SK-N-SH treated with all-trans-retinoic acid at 6 μM for 48 hours (cell line): ENCODE measurements at regions not wholly inside any gene's neighbourhood (a gene's known extent, or its start where the extent isn't known, plus 50 kb on each side); places are given as distances from the start of the nearest gene placed in this dataset.

Experiments
- ATAC-seq: fragments of 200-7000 bp; cut with Tn5 transposase; 3 replicates; pipeline ENCODE4 v1.9.1; 2020; ENCODE audit warnings: mild to moderate bottlenecking, moderate library complexity
- ARNTL ChIP-seq: fragments of 450-650 bp; formaldehyde crosslinking; IDR thresholded peaks from 2 replicates; pipeline ENCODE4 v1.5.0; 2020; ENCODE audit warnings: low read depth, mild to moderate bottlenecking, moderate library complexity, borderline replicate concordance
- BACH2 ChIP-seq: fragments of 250-450 bp; sonication (Bioruptor Pico); IDR thresholded peaks from 2 replicates; pipeline ENCODE4 v1.9.0; 2021; ENCODE audit warnings: mild to moderate bottlenecking, borderline replicate concordance
- CSDC2 ChIP-seq: fragments of 250-450 bp; sonication (Bioruptor Pico); IDR thresholded peaks from 2 replicates; pipeline ENCODE4 v1.5.0; 2020; ENCODE audit warnings: mild to moderate bottlenecking, moderate library complexity
- ESRRG ChIP-seq: fragments of 250-450 bp; sonication (Bioruptor Pico); IDR thresholded peaks from 2 replicates; pipeline ENCODE4 v1.6.1; 2021; ENCODE audit warnings: mild to moderate bottlenecking
- GLIS3 ChIP-seq: fragments of 250-450 bp; sonication (Bioruptor Pico); IDR thresholded peaks from 2 replicates; pipeline ENCODE4 v1.5.0; 2020; ENCODE audit warnings: mild to moderate bottlenecking, moderate library complexity
- OSR1 ChIP-seq: fragments of 250-450 bp; sonication (Bioruptor Pico); IDR thresholded peaks from 2 replicates; pipeline ENCODE4 v1.8.0; 2022; ENCODE audit warnings: moderate library complexity, mild to moderate bottlenecking, inconsistent platforms
- PPARA ChIP-seq: fragments of 250-450 bp; sonication (Bioruptor Pico); IDR thresholded peaks from 2 replicates; pipeline ENCODE4 v1.5.0; 2020; ENCODE audit warnings: mild to moderate bottlenecking, borderline replicate concordance
- RARB ChIP-seq: fragments of 250-450 bp; sonication (Bioruptor Pico); IDR thresholded peaks from 2 replicates; pipeline ENCODE4 v1.8.0; 2021; ENCODE audit warnings: mild to moderate bottlenecking, moderate library complexity
- SNAI2 ChIP-seq: fragments of 250-450 bp; sonication (Bioruptor Pico); IDR thresholded peaks from 2 replicates; pipeline ENCODE4 v1.5.0; 2020; ENCODE audit warnings: mild to moderate bottlenecking, moderate library complexity
- TCF4 ChIP-seq: fragments of 250-450 bp; sonication (Bioruptor Pico); IDR thresholded peaks from 2 replicates; pipeline ENCODE4 v1.8.0; 2021; ENCODE audit warnings: mild to moderate bottlenecking, moderate library complexity, borderline replicate concordance
- TOX ChIP-seq: fragments of 250-450 bp; sonication (Bioruptor Pico); IDR thresholded peaks from 2 replicates; pipeline ENCODE4 v1.8.0; 2021; ENCODE audit warnings: mild to moderate bottlenecking, moderate library complexity, borderline replicate concordance
- ZC3H10 ChIP-seq: fragments of 250-450 bp; sonication (Bioruptor Pico); IDR thresholded peaks from 2 replicates; pipeline ENCODE4 v1.5.1; 2021; ENCODE audit warnings: mild to moderate bottlenecking, moderate library complexity
- ZFP3 ChIP-seq: fragments of 250-450 bp; sonication (Bioruptor Pico); IDR thresholded peaks from 2 replicates; pipeline ENCODE4 v1.5.0; 2020; ENCODE audit warnings: mild to moderate bottlenecking, moderate library complexity
- ZFP30 ChIP-seq: fragments of 450-650 bp; formaldehyde crosslinking; IDR thresholded peaks from 2 replicates; pipeline ENCODE4 v1.5.0; 2022; ENCODE audit warnings: mild to moderate bottlenecking, moderate library complexity
- ZNF565 ChIP-seq: fragments of 450-650 bp; formaldehyde crosslinking; conservative IDR thresholded peaks from 2 replicates; pipeline ENCODE4 v1.5.0; 2020; ENCODE audit warnings: low read depth, mild to moderate bottlenecking, moderate library complexity
- ZNF70 ChIP-seq: fragments of 450-650 bp; formaldehyde crosslinking; IDR thresholded peaks from 2 replicates; pipeline ENCODE4 v1.5.0; 2020; ENCODE audit warnings: mild to moderate bottlenecking, moderate library complexity
- ZNF8 ChIP-seq: fragments of 450-650 bp; formaldehyde crosslinking; IDR thresholded peaks from 2 replicates; pipeline ENCODE4 v1.5.0; 2020; ENCODE audit warnings: mild to moderate bottlenecking, moderate library complexity
- TF ChIP-seq, protein P1 (sequence below): fragments of 250-450 bp; sonication (Bioruptor Pico); IDR thresholded peaks from 2 replicates; pipeline ENCODE4 v1.8.0; 2021; ENCODE audit warnings: low read depth, mild to moderate bottlenecking, moderate library complexity, borderline replicate concordance
- TF ChIP-seq, protein P2 (sequence below): fragments of 250-450 bp; sonication (Bioruptor Pico); IDR thresholded peaks from 2 replicates; pipeline ENCODE4 v1.5.1; 2021; ENCODE audit warnings: mild to moderate bottlenecking, moderate library complexity
- TF ChIP-seq, protein P3 (sequence below): fragments of 250-450 bp; sonication (Bioruptor Pico); IDR thresholded peaks from 2 replicates; pipeline ENCODE4 v1.5.0; 2020; ENCODE audit warnings: mild to moderate bottlenecking, moderate library complexity
- TF ChIP-seq, protein P4 (sequence below): fragments of 250-450 bp; sonication (Bioruptor Pico); IDR thresholded peaks from 2 replicates; pipeline ENCODE4 v1.5.1; 2020; ENCODE audit warnings: low read depth, mild to moderate bottlenecking, moderate library complexity

DNA sequence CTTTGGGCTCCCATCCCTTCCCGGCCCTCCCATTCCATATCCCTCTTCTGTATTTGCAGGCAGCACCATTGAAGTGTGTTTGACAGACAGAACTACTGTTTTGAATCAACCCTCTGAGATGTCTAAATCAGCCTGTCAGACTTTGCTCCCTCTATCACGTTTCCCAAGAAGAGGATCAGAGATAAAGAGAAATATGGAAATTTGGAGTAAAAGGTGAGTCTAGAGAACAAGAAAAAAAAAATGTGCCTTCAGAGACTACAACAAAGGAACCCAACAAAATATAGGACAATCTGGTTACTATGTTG is 133.4 kb upstream of the NCK2 start:
- no peak for TF ChIP-seq ZNF8 (CRISPR knock-in tag)
- TF ChIP-seq ARNTL: no peak
- no peak for TF ChIP-seq ESRRG (CRISPR knock-in tag)
- no peak for TF ChIP-seq TCF4 (CRISPR knock-in tag)
- TF ChIP-seq OSR1 (CRISPR knock-in tag): no peak
- TF ChIP-seq ZFP30 (CRISPR knock-in tag): no peak
- TF ChIP-seq ZNF565 (CRISPR knock-in tag): no peak
- no peak for TF ChIP-seq SNAI2 (CRISPR knock-in tag)
- no peak for TF ChIP-seq ZNF70 (CRISPR knock-in tag)
- no peak for TF ChIP-seq TOX (CRISPR knock-in tag)
- no peak for TF ChIP-seq GLIS3 (CRISPR knock-in tag)
- no peak for ATAC-seq

DNA sequence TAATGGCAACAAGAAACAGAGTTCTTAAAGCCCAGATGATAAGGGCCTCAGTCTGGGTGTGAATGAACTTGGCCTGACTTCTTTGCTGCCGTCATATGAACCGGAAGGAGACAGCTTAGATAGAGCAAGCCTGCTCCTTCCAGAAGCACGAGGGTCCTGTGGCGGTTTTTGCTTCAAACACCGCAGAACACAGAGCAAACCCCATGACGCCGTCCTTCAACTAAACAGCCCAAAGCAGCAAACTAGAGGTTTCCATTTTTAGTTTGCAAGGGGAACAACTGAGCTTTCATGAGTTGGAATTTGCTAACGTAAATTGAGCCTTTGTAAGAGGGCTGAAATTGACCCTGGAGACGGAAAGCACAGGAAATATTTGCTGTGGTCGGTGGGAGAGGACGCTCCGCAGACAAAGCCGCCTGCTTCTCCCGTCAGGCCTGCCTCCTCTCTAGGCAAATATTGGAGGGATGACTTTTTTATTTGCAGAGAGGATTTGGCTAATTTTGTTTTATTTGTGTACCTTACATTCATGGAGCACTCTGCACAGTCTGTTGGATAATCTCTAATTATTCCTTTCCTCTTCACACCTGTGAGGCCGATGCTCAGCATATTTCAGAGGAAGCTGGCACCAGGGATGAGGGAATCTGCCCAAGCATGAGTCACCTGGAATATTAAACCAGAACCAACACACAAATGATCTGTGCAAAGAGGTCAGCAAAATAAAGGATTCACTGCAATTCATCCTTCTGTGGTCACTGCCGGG is 134.0 kb upstream of the NCK2 start:
- ATAC-seq: no peak
- TF ChIP-seq ARNTL (no peak), RARB (CRISPR knock-in tag) (no peak), ZNF8 (CRISPR knock-in tag) (no peak), ZNF565 (CRISPR knock-in tag) (no peak), ZC3H10 (no peak), CSDC2 (CRISPR knock-in tag) (no peak), BACH2 (CRISPR knock-in tag) (no peak), GLIS3 (CRISPR knock-in tag) (no peak), PPARA (CRISPR knock-in tag) (no peak), TOX (CRISPR knock-in tag) (no peak), ZFP3 (CRISPR knock-in tag) (no peak)
- TF ChIP-seq, protein P1, sequence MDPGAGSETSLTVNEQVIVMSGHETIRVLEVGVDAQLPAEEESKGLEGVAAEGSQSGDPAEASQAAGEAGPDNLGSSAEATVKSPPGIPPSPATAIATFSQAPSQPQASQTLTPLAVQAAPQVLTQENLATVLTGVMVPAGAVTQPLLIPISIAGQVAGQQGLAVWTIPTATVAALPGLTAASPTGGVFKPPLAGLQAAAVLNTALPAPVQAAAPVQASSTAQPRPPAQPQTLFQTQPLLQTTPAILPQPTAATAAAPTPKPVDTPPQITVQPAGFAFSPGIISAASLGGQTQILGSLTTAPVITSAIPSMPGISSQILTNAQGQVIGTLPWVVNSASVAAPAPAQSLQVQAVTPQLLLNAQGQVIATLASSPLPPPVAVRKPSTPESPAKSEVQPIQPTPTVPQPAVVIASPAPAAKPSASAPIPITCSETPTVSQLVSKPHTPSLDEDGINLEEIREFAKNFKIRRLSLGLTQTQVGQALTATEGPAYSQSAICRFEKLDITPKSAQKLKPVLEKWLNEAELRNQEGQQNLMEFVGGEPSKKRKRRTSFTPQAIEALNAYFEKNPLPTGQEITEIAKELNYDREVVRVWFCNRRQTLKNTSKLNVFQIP (CRISPR knock-in tag): no peak
- TF ChIP-seq, protein P2, sequence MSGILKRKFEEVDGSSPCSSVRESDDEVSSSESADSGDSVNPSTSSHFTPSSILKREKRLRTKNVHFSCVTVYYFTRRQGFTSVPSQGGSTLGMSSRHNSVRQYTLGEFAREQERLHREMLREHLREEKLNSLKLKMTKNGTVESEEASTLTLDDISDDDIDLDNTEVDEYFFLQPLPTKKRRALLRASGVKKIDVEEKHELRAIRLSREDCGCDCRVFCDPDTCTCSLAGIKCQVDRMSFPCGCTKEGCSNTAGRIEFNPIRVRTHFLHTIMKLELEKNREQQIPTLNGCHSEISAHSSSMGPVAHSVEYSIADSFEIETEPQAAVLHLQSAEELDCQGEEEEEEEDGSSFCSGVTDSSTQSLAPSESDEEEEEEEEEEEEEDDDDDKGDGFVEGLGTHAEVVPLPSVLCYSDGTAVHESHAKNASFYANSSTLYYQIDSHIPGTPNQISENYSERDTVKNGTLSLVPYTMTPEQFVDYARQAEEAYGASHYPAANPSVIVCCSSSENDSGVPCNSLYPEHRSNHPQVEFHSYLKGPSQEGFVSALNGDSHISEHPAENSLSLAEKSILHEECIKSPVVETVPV: no peak
- TF ChIP-seq, protein P3, sequence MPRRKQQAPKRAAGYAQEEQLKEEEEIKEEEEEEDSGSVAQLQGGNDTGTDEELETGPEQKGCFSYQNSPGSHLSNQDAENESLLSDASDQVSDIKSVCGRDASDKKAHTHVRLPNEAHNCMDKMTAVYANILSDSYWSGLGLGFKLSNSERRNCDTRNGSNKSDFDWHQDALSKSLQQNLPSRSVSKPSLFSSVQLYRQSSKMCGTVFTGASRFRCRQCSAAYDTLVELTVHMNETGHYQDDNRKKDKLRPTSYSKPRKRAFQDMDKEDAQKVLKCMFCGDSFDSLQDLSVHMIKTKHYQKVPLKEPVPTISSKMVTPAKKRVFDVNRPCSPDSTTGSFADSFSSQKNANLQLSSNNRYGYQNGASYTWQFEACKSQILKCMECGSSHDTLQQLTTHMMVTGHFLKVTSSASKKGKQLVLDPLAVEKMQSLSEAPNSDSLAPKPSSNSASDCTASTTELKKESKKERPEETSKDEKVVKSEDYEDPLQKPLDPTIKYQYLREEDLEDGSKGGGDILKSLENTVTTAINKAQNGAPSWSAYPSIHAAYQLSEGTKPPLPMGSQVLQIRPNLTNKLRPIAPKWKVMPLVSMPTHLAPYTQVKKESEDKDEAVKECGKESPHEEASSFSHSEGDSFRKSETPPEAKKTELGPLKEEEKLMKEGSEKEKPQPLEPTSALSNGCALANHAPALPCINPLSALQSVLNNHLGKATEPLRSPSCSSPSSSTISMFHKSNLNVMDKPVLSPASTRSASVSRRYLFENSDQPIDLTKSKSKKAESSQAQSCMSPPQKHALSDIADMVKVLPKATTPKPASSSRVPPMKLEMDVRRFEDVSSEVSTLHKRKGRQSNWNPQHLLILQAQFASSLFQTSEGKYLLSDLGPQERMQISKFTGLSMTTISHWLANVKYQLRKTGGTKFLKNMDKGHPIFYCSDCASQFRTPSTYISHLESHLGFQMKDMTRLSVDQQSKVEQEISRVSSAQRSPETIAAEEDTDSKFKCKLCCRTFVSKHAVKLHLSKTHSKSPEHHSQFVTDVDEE (CRISPR knock-in tag): no peak
- TF ChIP-seq, protein P4, sequence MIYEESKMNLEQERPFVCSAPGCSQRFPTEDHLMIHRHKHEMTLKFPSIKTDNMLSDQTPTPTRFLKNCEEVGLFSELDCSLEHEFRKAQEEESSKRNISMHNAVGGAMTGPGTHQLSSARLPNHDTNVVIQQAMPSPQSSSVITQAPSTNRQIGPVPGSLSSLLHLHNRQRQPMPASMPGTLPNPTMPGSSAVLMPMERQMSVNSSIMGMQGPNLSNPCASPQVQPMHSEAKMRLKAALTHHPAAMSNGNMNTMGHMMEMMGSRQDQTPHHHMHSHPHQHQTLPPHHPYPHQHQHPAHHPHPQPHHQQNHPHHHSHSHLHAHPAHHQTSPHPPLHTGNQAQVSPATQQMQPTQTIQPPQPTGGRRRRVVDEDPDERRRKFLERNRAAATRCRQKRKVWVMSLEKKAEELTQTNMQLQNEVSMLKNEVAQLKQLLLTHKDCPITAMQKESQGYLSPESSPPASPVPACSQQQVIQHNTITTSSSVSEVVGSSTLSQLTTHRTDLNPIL (CRISPR knock-in tag): no peak

DNA sequence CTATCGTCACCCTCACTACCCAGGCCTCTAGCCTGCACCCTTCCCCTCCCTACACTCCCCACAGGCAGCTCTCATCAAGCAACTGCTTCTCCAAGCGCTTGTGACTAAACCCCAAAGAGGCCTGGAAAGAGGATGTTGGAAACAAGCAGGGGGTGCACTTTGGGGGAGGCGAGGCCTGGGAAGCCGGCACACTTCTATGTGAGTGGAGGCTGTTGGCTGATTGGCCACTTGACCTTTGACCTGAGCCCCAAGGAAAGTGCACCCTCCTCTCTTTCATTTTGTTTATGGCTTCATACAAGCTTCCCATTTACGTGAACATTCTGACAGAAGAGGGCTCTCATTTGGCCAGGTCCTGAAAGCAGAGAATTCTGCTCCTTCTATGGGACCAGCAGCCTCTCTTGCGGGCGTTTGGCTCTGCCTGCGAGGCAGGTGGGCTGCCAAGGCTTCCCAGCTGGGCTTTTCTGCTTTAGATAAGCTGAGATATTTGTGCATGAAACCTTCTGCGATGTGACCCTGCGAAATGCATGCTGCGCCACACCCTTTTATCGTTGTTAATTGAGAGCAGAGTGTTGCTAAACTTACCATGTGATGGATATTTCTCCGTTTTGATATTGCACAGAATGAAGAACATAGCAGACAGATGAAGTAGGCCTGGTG is 134.8 kb upstream of the NCK2 start:
- ATAC-seq: no peak
- TF ChIP-seq, protein P4 (CRISPR knock-in tag): no peak
- TF ChIP-seq ZFP3 (CRISPR knock-in tag): no peak
